ENCODE measurements at regions not wholly inside any gene's neighbourhood (a gene's known extent, or its start where the extent isn't known, plus 50 kb on each side); places are given as distances from the start of the nearest gene placed in this dataset.

DNA sequence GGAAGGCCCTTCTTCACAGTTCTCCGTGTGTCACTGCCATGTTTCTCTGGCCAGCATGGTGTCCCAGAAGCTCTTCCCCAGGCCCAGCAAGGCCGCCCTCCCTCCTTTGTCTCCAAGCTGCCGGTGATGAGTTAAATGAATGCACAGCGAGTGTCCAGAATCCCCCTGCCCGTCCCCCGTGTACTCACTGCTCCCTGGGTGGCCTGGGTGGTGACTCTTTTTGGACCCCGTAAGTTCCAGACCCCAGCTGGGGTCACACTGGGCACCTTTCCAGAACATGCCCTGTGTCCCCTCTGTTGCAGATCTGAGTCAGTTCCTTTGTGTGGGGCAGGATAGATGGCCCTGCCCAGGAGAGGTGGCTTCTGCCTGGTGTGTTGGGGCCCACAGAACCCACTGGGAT lies 95.0 kb downstream of the MRPL36 start:
- no peak for DNase-seq

- no peak for DNase-seq
Observed at GRCh38 chr5:1704266-1704665, 95.4 kb downstream of the MRPL36 start.

GRCh38 chr5:1703352-1704050 lies 96.1 kb downstream of the MRPL36 start:
- no peak for DNase-seq

- no peak for DNase-seq
Observed at GRCh38 chr5:1702318-1702717, 97.3 kb downstream of the MRPL36 start.

DNA sequence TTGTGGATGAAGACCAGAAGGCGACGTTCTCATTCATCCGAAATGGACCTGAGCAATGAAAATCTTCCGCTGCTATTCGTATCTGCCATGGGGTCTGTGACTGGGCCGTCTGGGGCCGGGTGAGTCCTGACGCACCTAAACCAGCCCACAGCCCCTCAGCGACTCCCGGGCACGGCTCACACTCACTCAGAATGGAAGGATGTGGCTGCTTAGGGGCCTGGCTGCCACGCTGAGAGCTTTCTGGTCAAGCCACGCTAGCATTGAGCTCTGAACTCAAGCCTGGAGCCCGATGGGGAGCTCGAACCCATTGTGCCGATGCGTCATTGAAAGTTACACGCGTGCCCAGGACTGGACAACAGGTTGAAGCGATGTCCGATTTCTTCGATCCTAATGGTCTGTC lies 97.8 kb downstream of the MRPL36 start:
- no peak for DNase-seq

GRCh38 chr5:1701216-1701864 lies 98.3 kb downstream of the MRPL36 start:
- no peak for DNase-seq

DNA sequence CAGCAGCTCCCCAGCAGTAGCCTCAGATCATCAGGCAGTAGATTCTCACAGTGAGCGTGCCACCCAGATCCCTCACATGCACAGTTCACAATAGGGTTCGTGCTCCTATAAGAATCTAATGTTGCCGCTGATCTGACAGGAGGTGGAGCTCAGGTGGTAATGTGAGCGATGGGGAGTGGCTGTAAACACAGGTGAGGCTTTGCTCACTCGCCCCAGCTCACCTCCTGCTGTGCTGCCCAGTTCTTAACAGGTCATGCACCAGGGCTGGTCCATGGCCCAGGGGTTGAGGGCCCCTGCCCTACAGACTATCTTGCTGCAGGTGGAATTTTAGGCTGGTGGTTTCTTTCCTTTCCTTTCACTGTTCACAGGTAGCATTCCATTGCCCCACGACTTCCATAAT lies 100.2 kb downstream of the MRPL36 start:
- no peak for DNase-seq

GRCh38 chr5:1698589-1699316 lies 100.9 kb downstream of the MRPL36 start:
- no peak for DNase-seq

DNA sequence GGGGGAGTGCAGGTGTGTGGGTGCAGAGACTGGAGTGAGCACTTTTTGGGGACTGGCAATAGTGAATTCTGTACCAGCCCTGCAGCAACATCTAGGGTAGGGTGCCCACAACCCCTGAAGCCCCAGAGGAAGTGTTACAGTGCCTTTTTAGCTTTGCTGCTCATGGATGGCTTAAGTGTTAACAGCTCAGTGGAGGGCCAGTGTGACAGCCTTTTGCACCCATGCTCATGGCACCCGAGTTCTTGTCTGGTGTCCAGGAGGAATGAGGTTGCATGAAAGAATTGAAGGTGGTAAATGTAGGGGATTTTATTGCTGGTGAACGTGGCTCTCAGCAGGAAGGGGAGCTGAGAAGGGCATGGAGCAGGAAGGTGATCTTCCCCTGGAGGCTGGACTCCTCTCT lies 107.3 kb downstream of the MRPL36 start:
- DNase-seq, result no peak

- no peak for DNase-seq
Observed at GRCh38 chr5:1687301-1687970, 112.2 kb downstream of the MRPL36 start.

GRCh38 chr5:1686016-1686802 lies 113.4 kb downstream of the MRPL36 start:
- no peak for DNase-seq

- DNase-seq, result no peak
Observed at GRCh38 chr5:1685066-1685465, 114.6 kb downstream of the MRPL36 start.

DNA sequence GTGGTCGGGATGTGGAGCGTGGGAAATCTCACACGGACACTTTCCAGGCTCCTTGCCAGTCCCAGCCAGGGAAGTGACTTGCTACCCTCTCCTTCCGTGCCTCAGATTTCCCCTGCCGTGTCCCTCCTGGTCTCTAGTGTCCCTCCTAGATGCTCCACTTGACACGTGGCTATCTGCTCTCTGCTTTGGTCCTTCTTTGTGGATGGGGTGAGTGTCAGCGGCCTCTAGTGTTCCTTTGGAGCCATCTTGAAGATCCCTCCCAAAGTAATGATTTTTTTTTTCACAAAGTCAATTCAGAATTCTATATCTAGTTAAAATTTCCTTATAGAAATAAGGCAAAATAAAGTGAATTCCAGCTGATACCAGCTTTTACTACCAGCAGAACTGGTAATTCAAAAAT lies 117.7 kb downstream of the MRPL36 start:
- DNase-seq, result no peak

GRCh38 chr5:1673042-1673677 lies 126.5 kb downstream of the MRPL36 start:
- no peak for DNase-seq

- no peak for DNase-seq
Observed at GRCh38 chr5:1672396-1672795, 127.2 kb downstream of the MRPL36 start.

GRCh38 chr5:1671351-1671750 lies 128.3 kb downstream of the MRPL36 start:
- no peak for DNase-seq

- DNase-seq, result peak; percentile 70 to 87
Observed at GRCh38 chr5:1670351-1670750, 129.3 kb downstream of the MRPL36 start.

DNA sequence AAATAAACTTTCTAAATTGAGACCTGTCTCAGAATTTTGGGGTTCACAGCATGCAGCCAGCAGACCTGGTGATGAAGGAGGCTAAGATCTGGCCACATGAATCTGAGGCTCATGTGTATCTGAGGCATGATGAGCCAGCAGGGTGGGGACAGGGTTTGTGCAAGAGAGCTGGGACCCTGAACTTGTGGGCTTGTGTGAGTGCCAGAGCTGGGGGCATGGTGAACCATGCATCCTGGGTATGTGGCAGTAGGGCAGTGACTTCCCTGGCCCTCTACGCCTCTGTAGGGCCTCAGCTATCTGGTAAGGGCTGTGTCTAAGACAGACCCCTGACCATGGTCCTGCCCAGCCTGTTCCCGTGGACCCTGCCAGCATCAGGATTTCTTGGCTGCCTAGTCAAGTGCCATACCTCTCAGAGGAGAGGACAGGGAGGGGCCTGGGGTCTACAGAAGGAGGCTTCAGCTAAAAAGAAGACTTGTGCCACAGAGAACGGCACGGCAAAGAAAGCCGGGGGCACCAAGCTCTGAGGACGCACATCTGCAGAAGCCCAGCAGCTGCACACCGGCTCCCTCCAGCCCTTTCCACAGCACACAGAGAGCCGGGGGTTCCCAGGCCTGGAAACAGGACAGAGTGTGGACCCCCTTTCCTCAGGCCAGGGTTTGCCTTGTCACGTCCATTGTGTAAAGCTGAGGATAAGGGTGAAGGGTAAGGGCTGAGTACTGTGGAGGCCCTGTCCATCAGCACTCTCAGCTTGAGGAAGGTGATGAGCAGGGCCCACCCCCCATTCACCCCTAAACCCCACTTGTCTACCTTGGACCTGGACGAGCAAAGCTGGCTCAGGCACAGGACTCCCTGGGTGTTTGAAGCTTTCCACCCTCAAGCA lies 130.1 kb downstream of the MRPL36 start:
- no peak for DNase-seq

GRCh38 chr5:1668141-1668721 lies 131.4 kb downstream of the MRPL36 start:
- DNase-seq, result no peak

GRCh38 chr5:1667648-1668140 lies 131.9 kb downstream of the MRPL36 start:
- no peak for DNase-seq

Measured in inflammatory macrophage (primary cell).